SIG-M5 treated with dmso at 0.1 percent for 504 hours (cell line): ENCODE measurements at regions not wholly inside any gene's neighbourhood (a gene's known extent, or its start where the extent isn't known, plus 50 kb on each side); places are given as distances from the start of the nearest gene placed in this dataset.

Experiments
- DNase-seq: peaks from one replicate; lab custom pipeline; 2025; ENCODE audit not compliant: unreplicated experiment; lab: John Stamatoyannopoulos, UW

DNA sequence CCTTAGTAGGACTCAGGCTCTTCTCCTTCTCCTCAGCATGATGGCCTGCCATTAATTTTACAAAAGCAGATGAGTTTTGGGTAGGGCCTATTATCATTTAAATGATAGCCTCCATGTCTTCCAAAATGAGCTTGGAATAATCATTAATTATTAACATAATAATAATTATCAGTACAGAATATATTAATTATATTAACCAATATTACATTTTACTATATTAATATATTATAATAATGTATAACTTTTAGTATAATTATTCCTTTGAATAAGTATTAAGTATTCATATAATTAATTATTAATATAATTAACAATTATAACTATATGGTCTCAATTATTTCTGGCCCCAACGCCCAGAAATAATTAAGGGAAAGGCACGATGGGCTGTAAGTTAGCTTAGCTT, 318.6 kb upstream of the ADGRL4 start:
- no peak for DNase-seq

DNA sequence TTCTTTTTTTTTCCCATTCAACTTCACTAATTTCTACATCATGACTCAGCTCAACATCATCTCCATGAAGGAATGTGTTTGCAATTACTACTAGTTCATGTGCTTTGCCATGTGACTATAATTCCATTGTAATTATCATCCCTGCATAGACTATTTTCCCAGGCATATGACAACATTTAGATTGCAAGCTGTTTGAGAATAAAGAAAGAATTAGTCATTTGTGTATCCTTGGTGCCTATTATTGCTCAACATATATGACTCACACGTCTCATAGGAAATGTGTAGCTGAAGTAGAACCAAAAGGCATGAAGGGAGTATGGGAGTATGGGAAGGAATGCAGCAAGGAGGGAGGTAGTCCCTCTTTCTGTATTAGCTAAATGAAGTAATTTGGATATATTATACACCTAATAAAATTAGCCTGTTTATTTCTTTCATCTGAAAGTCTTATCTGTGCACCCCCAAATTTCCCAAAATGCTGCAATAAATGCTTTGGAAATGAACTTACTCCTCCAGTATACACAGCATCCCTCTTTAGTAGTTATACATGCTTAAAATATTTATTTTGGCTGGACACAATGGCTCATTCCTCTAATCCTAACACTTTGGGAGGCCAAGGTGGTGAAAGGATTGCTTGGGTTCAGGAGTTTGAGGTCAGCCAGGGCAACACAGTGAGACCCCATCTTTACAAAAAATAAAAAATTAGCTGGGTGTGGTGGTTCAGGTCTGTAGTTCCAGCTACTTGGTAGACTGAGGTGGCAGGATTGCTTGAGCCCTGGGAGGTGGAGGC, 316.9 kb upstream of the ADGRL4 start:
- peak; percentile 43 for DNase-seq

DNA sequence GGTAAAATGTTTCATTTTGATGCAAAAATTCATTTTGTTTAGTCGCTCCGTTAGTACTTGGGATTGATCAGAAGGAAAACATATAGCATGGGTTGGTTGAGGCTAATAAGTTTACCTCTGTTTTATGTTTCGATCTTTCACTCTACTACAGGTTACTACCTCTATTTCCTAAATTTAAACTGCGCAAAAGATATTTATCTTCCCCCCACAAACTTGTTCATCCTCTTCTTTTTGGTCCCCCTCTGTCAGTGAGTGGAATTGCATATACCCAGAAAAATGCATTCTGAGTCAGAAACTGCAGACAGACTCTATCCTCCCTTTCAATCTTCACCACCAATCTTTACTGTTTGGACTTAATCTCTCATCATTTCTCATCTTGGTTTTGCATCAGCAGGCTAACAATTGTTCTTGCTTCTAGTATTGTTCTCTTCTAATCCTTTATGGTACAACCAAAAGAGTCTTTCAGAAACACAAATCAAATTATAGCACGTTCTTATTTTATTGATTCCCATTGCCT, 316.0 kb upstream of the ADGRL4 start:
- DNase-seq, result no peak

DNA sequence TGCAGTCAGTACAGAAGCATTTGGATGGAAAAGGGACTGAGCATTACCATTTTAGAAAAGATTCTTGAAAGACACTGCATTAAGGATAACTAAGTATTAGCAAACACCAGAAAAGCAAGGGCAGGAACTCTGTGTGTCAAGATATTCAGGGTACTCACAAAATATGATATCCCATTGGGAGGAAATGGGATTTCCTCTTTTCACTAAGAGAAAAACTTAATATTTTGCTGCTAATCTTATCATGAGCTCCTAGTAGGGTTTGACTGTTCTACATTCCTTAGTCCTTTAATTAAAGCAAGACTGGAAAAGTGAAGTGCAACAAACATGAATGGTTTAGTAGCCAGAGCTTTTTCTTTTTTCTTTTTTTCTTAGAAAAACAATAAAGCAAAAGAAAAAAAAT, 305.9 kb upstream of the ADGRL4 start:
- DNase-seq, result no peak

DNA sequence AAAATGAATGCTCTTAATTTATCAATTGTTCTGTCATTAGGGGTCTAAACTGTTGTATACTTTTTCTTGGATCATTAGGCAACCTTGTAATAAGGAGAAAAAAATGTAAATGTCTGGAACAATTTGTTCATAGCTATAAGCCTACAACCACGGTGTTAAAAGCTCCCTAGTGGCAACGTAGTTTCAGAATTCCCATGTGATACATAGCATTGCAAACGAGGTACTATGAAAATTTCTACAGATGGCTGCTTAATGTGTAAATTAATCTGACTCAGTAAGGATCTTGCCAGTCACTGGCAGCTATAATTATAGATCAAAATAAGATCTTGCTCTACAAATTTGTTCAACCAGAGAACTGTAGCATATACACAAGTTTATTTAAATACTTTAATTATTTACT, 304.1 kb upstream of the ADGRL4 start:
- DNase-seq, result no peak

DNA sequence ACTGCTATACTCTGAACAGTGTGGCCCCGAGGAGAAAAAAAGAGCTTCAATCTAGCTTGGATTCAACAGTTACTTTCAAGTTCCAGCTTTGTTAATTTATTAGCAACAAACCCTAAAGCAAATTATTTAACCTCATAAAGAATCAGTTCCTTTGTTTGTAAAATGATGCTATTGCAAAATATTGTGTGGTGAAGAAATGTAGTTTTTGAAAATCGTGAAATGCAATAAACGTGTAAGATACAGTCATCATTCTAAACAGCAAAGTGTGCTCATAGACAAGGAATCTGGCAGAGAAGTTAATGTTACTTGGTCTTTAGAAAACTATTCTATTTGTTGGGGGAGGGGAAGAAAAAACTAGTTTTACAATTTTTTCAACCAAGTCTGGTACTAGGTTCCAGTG, 297.6 kb upstream of the ADGRL4 start:
- no peak for DNase-seq

DNA sequence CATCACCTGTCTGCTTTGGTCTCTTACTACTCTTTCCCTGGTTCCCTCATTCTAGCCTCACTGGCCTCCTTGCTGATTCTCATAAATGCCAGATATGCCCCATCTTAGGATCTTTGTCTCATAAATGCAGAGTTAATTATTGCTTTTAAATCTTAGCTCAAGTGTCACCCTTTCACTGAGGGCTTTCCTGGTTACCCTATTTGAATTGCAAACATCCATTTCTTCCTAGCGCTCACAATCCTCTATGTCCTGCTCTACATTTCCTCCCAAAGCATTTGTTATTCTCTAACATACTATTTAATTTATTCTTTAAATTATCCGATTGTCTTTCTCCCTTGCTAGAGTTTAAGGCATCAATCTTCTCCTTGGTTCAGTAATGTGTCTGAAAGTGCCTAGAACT, 296.5 kb upstream of the ADGRL4 start:
- DNase-seq, result no peak

DNA sequence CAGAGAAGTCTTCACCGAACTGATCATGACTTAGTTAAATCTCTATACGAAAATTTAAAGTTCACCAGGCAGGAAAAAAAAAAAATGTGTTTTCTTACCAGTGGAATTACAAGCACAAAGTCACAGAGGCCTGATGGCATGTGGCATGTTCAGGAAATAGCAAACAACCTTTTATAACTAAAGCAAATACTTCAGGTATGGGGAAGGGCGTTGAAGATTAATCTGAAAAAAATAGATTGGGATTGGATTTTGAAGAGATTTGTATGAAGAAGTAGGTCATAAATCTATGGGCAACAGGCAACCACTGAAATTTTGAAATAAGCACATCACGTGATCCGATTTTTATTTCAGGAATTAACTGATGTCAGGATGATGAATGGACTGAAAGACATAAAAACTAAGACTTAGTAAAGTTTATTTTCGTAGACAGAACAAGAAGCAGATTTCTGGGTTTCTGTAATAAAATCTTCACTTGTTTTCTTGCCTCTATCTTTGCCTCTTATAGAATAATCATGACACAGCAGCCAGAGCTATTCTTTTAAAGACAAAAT, 295.9 kb upstream of the ADGRL4 start:
- DNase-seq, result no peak

DNA sequence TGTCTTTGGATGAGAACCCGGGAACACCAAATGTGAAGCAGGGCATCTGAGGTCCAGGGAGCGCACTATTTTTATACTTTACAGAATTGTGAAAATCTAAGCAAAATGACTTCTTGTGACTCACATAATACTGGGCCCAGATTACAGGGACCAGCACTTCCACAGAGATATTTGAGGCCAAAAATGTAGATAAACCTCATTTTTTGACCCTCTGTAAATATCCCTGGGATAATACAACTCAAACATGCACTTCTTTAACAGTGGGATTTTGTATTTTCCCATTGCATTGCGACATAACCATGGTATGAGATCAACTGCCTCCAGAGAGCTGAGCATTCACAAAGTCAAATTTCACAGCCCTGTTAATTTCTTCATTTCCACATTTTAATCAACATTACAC, 289.4 kb upstream of the ADGRL4 start:
- no peak for DNase-seq

DNA sequence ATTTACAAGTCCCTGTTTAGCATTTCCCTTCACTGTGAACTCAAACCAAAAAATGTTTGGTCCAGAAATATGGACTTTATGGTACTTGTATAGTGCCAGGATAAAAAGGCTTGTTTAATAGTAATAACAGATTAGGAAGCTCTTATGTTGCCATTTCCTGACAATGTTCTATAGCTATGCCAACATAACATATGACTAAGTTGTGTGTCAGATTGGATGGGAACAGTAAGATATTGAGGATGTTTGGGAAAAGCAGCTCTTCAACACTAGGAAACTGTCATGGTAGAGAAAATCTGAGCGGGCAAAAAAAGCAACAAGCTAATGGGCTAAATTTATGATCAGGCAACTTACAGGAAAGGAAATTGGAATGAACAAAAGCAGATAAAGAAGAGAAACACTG, 287.1 kb upstream of the ADGRL4 start:
- no peak for DNase-seq

DNA sequence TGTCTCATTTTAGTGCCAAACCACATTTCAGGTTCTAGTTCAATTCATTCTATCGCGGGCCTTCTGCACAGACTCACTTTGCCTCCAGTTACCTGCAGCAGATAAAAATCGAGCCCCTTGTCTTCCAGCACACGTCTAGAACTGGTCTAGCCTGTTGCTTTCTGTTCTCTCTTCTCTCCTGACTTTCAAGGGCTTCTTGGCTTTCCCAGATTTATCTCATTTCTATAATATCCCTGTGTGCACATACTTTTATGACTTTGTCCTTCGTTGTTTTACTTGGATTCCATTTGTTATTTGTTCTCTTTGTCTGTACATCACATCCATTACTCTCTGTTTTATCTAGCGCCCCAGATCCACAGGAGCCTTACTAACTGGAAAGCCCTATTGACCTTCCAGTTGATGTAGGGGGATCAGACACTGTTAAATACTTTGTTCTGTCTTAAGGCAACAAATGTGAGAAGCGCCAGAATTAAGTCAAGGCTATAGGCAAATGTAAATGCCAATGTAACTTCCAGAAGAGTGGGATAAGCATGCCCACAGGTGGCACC, 284.5 kb upstream of the ADGRL4 start:
- DNase-seq, result no peak

DNA sequence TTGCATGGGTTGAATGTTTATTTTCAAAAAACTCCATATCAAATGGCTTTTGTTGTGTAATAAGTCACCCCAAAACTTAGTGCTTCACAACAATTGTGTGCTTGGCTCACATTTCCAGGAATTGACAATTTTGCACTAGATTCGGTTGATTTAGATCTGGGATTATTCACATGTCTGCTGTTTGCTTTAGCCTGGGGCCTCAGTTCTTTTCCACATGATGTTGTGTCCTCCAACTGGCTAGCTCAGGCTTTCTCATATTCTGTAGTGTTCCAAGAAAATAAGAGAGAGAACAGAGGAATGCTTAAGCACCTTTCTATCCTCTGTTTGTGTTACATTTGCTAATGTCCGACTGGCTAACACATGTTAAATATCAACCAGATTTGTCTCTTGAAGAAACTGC, 281.5 kb upstream of the ADGRL4 start:
- DNase-seq, result no peak

DNA sequence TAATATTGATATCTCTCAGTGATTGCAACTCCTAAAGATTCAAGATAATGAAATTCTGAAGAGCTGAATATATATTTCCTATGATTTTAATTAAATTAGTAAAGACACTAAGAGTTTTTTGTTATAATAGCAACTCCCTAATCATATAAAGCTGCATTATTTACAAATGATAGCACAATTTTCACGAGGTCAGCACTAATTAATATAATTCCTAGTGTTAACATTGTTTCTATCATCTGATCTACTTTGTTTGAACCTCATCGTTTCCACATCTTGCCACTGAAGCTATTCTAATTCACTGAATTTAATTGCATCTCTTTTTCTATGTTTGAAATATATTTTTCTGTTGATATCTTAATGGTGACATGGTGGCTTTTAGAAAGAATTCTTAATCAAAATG, 279.1 kb upstream of the ADGRL4 start:
- DNase-seq, result no peak

DNA sequence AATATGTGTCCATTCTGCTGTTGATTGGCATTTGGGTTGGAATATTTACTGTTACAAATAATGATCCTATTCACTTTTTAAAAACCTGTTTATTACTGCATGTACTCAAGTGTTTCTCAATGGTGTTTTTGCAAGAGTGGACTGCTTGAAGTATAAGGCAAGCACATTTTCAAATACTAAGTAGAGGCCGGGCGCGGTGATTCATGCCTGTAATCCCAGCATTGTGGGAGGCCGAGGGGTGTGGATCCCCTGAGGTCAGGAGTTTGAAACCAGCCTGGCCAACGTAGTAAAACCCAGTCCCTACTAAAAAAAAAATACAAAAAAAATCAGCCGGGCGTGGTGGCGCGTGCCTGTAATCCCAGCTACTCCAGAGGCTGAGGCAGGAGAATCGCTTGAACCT, 276.9 kb upstream of the ADGRL4 start:
- no peak for DNase-seq

DNA sequence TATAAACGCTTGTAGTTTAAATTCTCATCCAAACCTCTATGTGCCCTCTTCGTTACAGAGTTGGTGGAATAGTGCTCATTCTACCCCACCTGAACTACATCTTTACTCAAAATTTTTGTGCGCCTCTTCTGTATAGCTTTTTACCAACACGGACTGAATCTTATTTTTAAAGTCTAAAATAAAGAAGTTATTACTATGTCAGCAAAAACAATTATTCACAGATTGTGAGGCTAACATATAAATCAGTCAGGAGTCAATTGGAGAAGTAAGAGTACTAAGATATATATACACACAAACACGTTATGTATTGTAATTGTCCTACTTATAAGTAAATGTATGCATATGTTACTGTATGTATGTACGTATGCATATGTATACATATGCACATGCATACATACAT, 274.9 kb upstream of the ADGRL4 start:
- DNase-seq, result no peak

DNA sequence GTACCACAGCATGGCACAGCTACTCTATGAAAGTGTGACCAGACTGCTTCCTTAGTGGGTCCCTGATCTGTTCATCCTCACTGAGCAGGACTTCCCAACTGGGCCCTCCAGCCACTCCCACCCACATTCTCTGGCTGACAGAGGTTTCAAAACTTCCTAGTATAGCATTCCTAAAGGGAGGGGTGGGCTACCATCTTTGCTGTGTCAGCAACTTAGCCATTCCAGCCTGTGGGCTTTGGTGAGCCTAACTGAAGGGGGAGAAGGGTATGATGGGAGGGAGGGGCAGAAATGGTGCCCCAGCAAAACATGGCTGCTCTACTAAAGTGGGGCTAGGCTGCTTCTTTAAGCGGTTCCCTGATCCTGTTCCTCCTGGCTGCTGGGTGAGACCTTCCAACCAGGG, 265.2 kb upstream of the ADGRL4 start:
- DNase-seq, result no peak

DNA sequence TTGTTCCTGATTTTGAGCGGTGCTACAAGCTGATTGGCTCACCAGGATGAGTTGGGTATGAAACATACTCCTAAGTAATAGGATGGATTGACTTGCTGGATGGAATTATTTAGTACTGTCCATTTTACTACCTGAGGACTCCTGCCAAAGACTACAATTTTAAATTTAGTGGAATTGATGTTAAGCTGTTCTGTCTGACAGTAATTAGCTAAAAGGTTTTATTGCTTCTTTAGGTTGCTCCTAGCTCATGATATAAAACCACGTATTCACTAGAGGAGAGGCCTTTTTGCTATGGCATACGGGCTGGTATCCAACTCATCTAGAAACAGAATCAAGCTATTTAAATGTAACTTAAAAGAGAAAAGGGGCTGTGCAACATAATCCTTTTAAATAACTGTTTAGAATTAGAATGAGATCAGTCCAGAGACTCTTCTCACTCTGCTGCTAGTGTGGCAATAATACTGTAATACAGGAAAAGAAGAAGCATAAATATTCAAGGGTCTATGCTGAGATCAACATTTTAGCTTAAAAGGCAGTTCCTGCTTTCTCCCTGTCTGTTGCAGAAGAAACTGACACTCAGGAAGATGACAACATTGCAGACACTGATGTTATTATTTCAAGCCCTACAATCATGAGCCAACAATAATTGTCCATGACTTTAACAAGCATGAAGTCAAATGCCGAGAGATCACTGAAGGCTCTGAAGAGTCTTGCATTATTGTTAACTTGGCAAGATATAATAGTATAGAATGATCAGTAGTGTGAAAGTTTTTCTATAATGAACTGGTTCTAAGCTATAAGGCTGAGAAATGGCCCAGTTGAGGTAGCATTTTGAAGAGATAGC, 258.7 kb upstream of the ADGRL4 start:
- no peak for DNase-seq

DNA sequence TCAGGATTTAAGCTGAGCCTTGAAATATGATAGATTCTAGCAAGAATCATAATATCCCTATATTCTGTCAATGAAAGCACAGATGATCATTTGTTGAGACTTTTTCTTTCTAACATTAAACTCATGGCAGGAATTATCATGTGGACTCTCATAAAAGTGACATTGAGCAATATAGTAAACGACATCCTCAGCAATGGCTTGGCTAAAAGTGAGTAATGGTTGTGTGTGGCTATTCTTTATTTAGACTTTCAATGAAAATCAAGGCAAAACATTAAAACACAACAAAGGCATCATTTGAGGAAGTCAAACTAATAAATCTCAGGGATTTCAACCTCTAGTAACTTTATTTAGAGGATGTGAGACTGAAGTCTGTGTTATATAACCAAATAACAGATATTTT, 257.8 kb upstream of the ADGRL4 start:
- DNase-seq, result no peak

DNA sequence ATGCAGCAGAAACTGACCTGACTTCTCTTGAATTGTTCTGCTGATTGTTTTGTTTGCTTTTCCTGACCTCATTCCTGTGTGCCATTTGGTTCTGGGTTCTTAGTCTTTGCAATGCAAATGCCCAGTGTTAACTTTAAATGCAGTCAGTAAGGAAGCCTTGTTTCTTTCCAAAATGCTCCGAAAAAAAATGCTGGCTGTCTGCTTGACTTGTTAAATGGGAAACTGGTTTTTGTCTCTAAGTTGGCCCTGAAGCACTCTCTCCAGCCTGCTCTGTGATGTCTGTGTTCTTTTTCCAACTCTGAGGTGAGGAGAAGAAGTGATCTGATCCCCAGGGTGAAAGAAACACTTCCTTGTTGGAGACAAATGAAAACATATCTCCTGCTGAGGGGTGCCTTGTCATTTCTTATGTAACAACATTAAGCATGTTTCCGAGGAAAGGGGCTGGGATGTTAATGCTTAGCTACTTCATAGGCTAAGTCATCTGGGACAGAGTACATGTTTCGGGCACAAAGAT, 256.3 kb upstream of the ADGRL4 start:
- DNase-seq, result no peak

DNA sequence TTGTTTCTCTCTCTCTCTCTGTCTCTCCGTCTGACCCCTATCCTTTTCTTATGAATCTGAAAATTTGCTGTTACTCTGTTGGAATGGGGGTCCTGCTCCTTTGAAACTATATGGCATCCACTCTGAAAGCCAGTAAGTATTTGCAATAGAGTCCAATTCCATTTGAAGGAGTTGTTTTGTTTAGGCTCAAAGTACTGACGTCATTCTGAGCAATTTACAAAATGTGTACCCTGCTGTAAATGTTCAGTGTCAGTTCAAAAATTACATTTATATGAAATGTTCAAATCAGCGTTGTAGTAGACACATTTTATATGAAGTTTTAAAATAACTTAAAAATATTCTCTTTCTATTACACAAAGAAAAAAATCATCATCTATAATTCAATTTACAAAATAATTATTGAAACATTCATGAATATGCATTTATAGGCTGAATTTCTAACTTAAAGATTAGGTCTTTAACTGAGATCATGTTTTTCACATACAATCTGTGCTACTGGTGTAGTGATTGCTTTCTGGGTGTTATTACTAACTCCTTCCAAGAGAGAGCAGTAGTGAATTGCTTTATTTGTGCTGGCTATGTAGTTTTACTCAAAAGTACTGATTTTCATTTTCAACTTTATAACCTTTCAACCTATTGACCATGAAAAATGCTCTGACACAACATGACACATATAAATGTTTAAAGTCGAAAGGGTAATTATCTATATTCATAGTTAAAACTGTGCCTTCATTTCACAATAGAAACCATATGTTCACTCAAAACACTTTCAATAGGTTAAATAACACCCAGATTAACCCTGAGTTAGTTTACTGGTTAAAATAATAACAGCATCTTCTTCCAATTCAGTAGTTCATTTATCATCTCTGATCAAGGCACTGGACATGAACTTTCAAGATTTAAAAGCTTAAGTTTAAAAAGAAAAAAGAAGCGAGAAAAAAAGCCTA, 253.1 kb upstream of the ADGRL4 start:
- peak; percentile 22 for DNase-seq
